Stomach (tissue), 4 donors: ENCODE measurements at regions not wholly inside any gene's neighbourhood (a gene's known extent, or its start where the extent isn't known, plus 50 kb on each side); places are given as distances from the start of the nearest gene placed in this dataset.

Experiments
- POLR2A ChIP-seq, 4 donors: fragments of 450-650 bp; IDR thresholded peaks; one replicate each; pipeline ENCODE4 v1.6.1; 2016; ENCODE audit warnings: antibody characterized with exemption in 4 of 4, control low read depth in 2 of 4, mild to moderate bottlenecking in 1 of 4, moderate library complexity in 1 of 4
- POLR2AphosphoS5 ChIP-seq, 3 donors: sonication (generic); formaldehyde crosslinking; IDR thresholded peaks; one replicate each; pipeline ENCODE4 v1.6.1; 2016; ENCODE audit warnings: antibody characterized with exemption in 3 of 3
- TF ChIP-seq, protein P1 (sequence below), 7 experiments: fragments of 450-650 bp in 4 of 7; fragments of 200-600 bp in 3 of 7; sonication (generic) in 3 of 7; IDR thresholded peaks; one replicate each; pipeline ENCODE4 v1.5.1; 2016 to 2019; ENCODE audit warnings: antibody characterized with exemption in 7 of 7, control low read depth in 2 of 7, mild to moderate bottlenecking in 1 of 7

DNA sequence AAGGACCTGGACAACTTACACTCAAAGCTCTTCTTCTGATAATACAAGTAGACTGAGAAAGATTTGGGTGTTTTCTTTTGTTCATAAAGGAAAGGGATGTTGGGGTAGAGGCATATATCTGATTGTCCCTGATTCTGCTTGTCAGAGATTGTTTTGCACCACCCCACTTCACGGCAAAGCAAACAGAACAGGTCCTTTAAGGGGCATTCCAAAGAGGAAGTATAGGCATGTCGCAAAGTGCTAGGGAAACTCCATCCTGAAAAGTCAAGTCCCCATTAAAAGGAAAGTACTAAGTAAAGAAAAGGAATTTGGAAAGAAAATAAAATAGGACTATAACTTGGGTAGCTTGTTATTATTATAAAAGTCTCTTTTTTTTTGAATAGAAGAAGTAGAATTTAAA, 233.0 kb downstream of the DNAJB9 start:
- no peak for TF ChIP-seq POLR2A (IDR thresholded peaks at IDR 0.05)
- no peak for TF ChIP-seq POLR2AphosphoS5 (IDR thresholded peaks at IDR 0.05)
- TF ChIP-seq, protein P1, sequence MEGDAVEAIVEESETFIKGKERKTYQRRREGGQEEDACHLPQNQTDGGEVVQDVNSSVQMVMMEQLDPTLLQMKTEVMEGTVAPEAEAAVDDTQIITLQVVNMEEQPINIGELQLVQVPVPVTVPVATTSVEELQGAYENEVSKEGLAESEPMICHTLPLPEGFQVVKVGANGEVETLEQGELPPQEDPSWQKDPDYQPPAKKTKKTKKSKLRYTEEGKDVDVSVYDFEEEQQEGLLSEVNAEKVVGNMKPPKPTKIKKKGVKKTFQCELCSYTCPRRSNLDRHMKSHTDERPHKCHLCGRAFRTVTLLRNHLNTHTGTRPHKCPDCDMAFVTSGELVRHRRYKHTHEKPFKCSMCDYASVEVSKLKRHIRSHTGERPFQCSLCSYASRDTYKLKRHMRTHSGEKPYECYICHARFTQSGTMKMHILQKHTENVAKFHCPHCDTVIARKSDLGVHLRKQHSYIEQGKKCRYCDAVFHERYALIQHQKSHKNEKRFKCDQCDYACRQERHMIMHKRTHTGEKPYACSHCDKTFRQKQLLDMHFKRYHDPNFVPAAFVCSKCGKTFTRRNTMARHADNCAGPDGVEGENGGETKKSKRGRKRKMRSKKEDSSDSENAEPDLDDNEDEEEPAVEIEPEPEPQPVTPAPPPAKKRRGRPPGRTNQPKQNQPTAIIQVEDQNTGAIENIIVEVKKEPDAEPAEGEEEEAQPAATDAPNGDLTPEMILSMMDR (IDR thresholded peaks at IDR 0.05), result no peak
